ENCODE measurements at regions not wholly inside any gene's neighbourhood (a gene's known extent, or its start where the extent isn't known, plus 50 kb on each side); places are given as distances from the start of the nearest gene placed in this dataset.

- Mint-ChIP-seq H3K4me1 (peaks cover 11% of the 10 kb centered on the region), H3K9me3 (peaks cover 5% of the 10 kb centered on the region), H3K27ac (no peak overlapping the region), H3K27me3 (no peaks in the 10 kb centered on the region), H3K36me3 (ENCODE audit: low read depth) (no peaks in the 10 kb centered on the region), H3K4me3 (no peak overlapping the region)
- no peak for ATAC-seq (replicated peaks)
These were observed 497.7 kb downstream of the FGF9 start for GRCh38 chr13:22168437-22169190.

GRCh38 chr13:22169473-22169872 lies 498.6 kb downstream of the FGF9 start:
- no peaks in the 10 kb centered on the region for H3K36me3 Mint-ChIP-seq (ENCODE audit: low read depth)
- H3K27ac Mint-ChIP-seq: no peak overlapping the region
- peaks cover 12% of the 10 kb centered on the region for H3K4me1 Mint-ChIP-seq
- H3K27me3 Mint-ChIP-seq: no peaks in the 10 kb centered on the region
- no peak for ATAC-seq (replicated peaks)
- no peak overlapping the region for H3K4me3 Mint-ChIP-seq
- H3K9me3 Mint-ChIP-seq: peaks cover 5% of the 10 kb centered on the region

GRCh38 chr13:22173610-22174009 lies 502.7 kb downstream of the FGF9 start:
- no peak overlapping the region for H3K27ac Mint-ChIP-seq
- no peaks in the 10 kb centered on the region for H3K36me3 Mint-ChIP-seq (ENCODE audit: low read depth)
- H3K9me3 Mint-ChIP-seq: peaks cover 21% of the 10 kb centered on the region
- ATAC-seq (replicated peaks): no peak
- H3K4me3 Mint-ChIP-seq: no peak overlapping the region
- H3K4me1 Mint-ChIP-seq: peaks cover 17% of the 10 kb centered on the region
- H3K27me3 Mint-ChIP-seq: no peaks in the 10 kb centered on the region

GRCh38 chr13:22175241-22175640 lies 504.4 kb downstream of the FGF9 start:
- no peak for ATAC-seq (replicated peaks)
- Mint-ChIP-seq H3K4me3 (no peak overlapping the region), H3K27me3 (no peaks in the 10 kb centered on the region), H3K36me3 (ENCODE audit: low read depth) (no peaks in the 10 kb centered on the region), H3K27ac (no peak overlapping the region), H3K9me3 (peaks cover 21% of the 10 kb centered on the region), H3K4me1 (peaks cover 17% of the 10 kb centered on the region)

GRCh38 chr13:22175815-22176214 lies 504.9 kb downstream of the FGF9 start:
- Mint-ChIP-seq H3K9me3 (peaks cover 21% of the 10 kb centered on the region), H3K27me3 (no peaks in the 10 kb centered on the region), H3K27ac (no peak overlapping the region), H3K4me3 (no peak overlapping the region), H3K4me1 (peaks cover 17% of the 10 kb centered on the region), H3K36me3 (ENCODE audit: low read depth) (no peaks in the 10 kb centered on the region)
- no peak for ATAC-seq (replicated peaks)

- H3K27ac Mint-ChIP-seq: no peak overlapping the region
- peaks cover 16% of the 10 kb centered on the region for H3K9me3 Mint-ChIP-seq
- H3K4me1 Mint-ChIP-seq: peaks cover 10% of the 10 kb centered on the region
- H3K36me3 Mint-ChIP-seq (ENCODE audit: low read depth): no peaks in the 10 kb centered on the region
- no peaks in the 10 kb centered on the region for H3K27me3 Mint-ChIP-seq
- ATAC-seq (replicated peaks): no peak
- H3K4me3 Mint-ChIP-seq: no peak overlapping the region
These were observed 506.2 kb downstream of the FGF9 start for GRCh38 chr13:22176968-22177520.

- peaks cover 5% of the 10 kb centered on the region for H3K4me1 Mint-ChIP-seq
- ATAC-seq (replicated peaks): no peak
- H3K27me3 Mint-ChIP-seq: no peaks in the 10 kb centered on the region
These were observed 508.0 kb downstream of the FGF9 start for GRCh38 chr13:22178878-22179277.

GRCh38 chr13:22187329-22187728 lies 516.5 kb downstream of the FGF9 start:
- H3K27me3 Mint-ChIP-seq: no peaks in the 10 kb centered on the region
- no peak overlapping the region for H3K4me3 Mint-ChIP-seq
- no peak for ATAC-seq (replicated peaks)
- H3K9me3 Mint-ChIP-seq: no peaks in the 10 kb centered on the region
- no peaks in the 10 kb centered on the region for H3K36me3 Mint-ChIP-seq (ENCODE audit: low read depth)
- H3K27ac Mint-ChIP-seq: no peak overlapping the region
- H3K4me1 Mint-ChIP-seq: no peaks in the 10 kb centered on the region

More at GRCh38 chr13:22178878-22179277, 508.0 kb downstream of the FGF9 start:
- Mint-ChIP-seq H3K27ac (no peak overlapping the region), H3K4me3 (no peak overlapping the region), H3K9me3 (peaks cover 16% of the 10 kb centered on the region), H3K36me3 (ENCODE audit: low read depth) (no peaks in the 10 kb centered on the region)

GRCh38 chr13:22189176-22190048 lies 518.5 kb downstream of the FGF9 start:
- ATAC-seq (replicated peaks): no peak
- no peak overlapping the region for H3K4me3 Mint-ChIP-seq
- no peaks in the 10 kb centered on the region for H3K9me3 Mint-ChIP-seq
- no peak overlapping the region for H3K27ac Mint-ChIP-seq
- no peaks in the 10 kb centered on the region for H3K4me1 Mint-ChIP-seq
- H3K36me3 Mint-ChIP-seq (ENCODE audit: low read depth): no peaks in the 10 kb centered on the region
- no peaks in the 10 kb centered on the region for H3K27me3 Mint-ChIP-seq

- ATAC-seq (replicated peaks): peak; percentile 69
- Mint-ChIP-seq H3K4me1 (no peaks in the 10 kb centered on the region), H3K9me3 (no peaks in the 10 kb centered on the region), H3K27ac (no peak overlapping the region), H3K27me3 (no peaks in the 10 kb centered on the region), H3K36me3 (ENCODE audit: low read depth) (no peaks in the 10 kb centered on the region), H3K4me3 (no peak overlapping the region)
These were observed 522.2 kb downstream of the FGF9 start for GRCh38 chr13:22193070-22193469.

- H3K36me3 Mint-ChIP-seq (ENCODE audit: low read depth): no peaks in the 10 kb centered on the region
- no peak for ATAC-seq (replicated peaks)
- H3K4me3 Mint-ChIP-seq: no peak overlapping the region
- H3K4me1 Mint-ChIP-seq: no peaks in the 10 kb centered on the region
- H3K27me3 Mint-ChIP-seq: no peaks in the 10 kb centered on the region
- no peaks in the 10 kb centered on the region for H3K9me3 Mint-ChIP-seq
- no peak overlapping the region for H3K27ac Mint-ChIP-seq
These were observed 523.4 kb downstream of the FGF9 start for GRCh38 chr13:22194106-22194805.

- no peaks in the 10 kb centered on the region for H3K4me1 Mint-ChIP-seq
- no peak overlapping the region for H3K4me3 Mint-ChIP-seq
- H3K27me3 Mint-ChIP-seq: no peaks in the 10 kb centered on the region
- H3K36me3 Mint-ChIP-seq (ENCODE audit: low read depth): no peaks in the 10 kb centered on the region
- ATAC-seq (replicated peaks): no peak
- no peaks in the 10 kb centered on the region for H3K9me3 Mint-ChIP-seq
- no peak overlapping the region for H3K27ac Mint-ChIP-seq
These were observed 524.9 kb downstream of the FGF9 start for GRCh38 chr13:22195726-22196125.

GRCh38 chr13:22196777-22197176 lies 525.9 kb downstream of the FGF9 start:
- Mint-ChIP-seq H3K9me3 (no peaks in the 10 kb centered on the region), H3K4me3 (no peak overlapping the region), H3K27ac (no peak overlapping the region), H3K27me3 (no peaks in the 10 kb centered on the region), H3K36me3 (ENCODE audit: low read depth) (no peaks in the 10 kb centered on the region), H3K4me1 (no peaks in the 10 kb centered on the region)
- ATAC-seq (replicated peaks): no peak

- Mint-ChIP-seq H3K4me1 (no peaks in the 10 kb centered on the region), H3K36me3 (ENCODE audit: low read depth) (no peaks in the 10 kb centered on the region), H3K27me3 (no peaks in the 10 kb centered on the region), H3K27ac (no peak overlapping the region), H3K4me3 (no peak overlapping the region), H3K9me3 (no peaks in the 10 kb centered on the region)
- no peak for ATAC-seq (replicated peaks)
These were observed 527.1 kb downstream of the FGF9 start for GRCh38 chr13:22198001-22198400.
